Endodermal cell (in vitro differentiated cells): ENCODE measurements at regions not wholly inside any gene's neighbourhood (a gene's known extent, or its start where the extent isn't known, plus 50 kb on each side); places are given as distances from the start of the nearest gene placed in this dataset.

Source experiments
- DNase-seq: peaks from one replicate; pipeline ENCODE4 v3.0.0-alpha.2; 2017
- H3K27ac ChIP-seq: 2 replicates; pipeline ENCODE4 v1.5.1; 2013; ENCODE audit warnings: mild to moderate bottlenecking, low read depth, low read length, moderate library complexity
- H3K27me3 ChIP-seq: 2 replicates; pipeline ENCODE4 v1.6.1; 2013; ENCODE audit warnings: mild to moderate bottlenecking, low read length, moderate library complexity; ENCODE audit not compliant: insufficient read depth, control insufficient read depth, poor library complexity, severe bottlenecking
- H3K36me3 ChIP-seq: 2 replicates; pipeline ENCODE4 v1.7.0; 2013; ENCODE audit warnings: mild to moderate bottlenecking, low read length, moderate library complexity; ENCODE audit not compliant: control insufficient read depth, insufficient read depth
- H3K4me1 ChIP-seq: one replicate; pipeline ENCODE4 v1.7.0; 2013; ENCODE audit warnings: low read length; ENCODE audit not compliant: control insufficient read depth, insufficient read depth
- H3K4me3 ChIP-seq: 2 replicates; pipeline ENCODE4 v1.5.1; 2013; ENCODE audit warnings: mild to moderate bottlenecking, low read length, moderate library complexity
- H3K9ac ChIP-seq: 2 replicates; pipeline ENCODE4 v1.6.1; 2013; ENCODE audit warnings: mild to moderate bottlenecking, low read length, moderate library complexity; ENCODE audit not compliant: poor library complexity, severe bottlenecking; ENCODE audit errors: extremely low read depth
- H3K9me3 ChIP-seq: 2 replicates; pipeline ENCODE4 v1.6.1; 2013; ENCODE audit warnings: mild to moderate bottlenecking, low read length, moderate library complexity; ENCODE audit not compliant: control insufficient read depth
- H3K27ac Mint-ChIP-seq: 2 replicates; pipeline ENCODE4 v1.8.0; 2020; ENCODE audit warnings: mixed read lengths
- H3K27me3 Mint-ChIP-seq: 2 replicates; pipeline ENCODE4 v1.8.0; 2021; ENCODE audit warnings: mild to moderate bottlenecking, mixed read lengths; ENCODE audit not compliant: insufficient read depth
- H3K36me3 Mint-ChIP-seq: 2 replicates; pipeline ENCODE4 v1.8.0; 2020; ENCODE audit warnings: low read depth, mixed read lengths
- H3K4me1 Mint-ChIP-seq: 2 replicates; pipeline ENCODE4 v1.8.0; 2020; ENCODE audit warnings: mixed read lengths
- H3K4me3 Mint-ChIP-seq: 2 replicates; pipeline ENCODE4 v1.8.0; 2020; ENCODE audit warnings: mild to moderate bottlenecking, moderate library complexity, mixed read lengths
- H3K9me3 Mint-ChIP-seq: 2 replicates; pipeline ENCODE4 v1.8.0; 2020; ENCODE audit warnings: mild to moderate bottlenecking, mixed read lengths
- CTCF ChIP-seq: fragments of 200-600 bp; sonication (generic); conservative IDR thresholded peaks from 2 replicates; pipeline ENCODE4 v1.5.0; 2021; ENCODE audit warnings: antibody characterized with exemption, mild to moderate bottlenecking
- WGBS, 2 experiments: methylation state at CpG; one replicate each; pipeline versions ENCODE4 v1.1.5 to v1.1.7; 2013; ENCODE audit warnings: missing lambda C conversion rate in 2 of 2, mixed read lengths in 1 of 2; ENCODE audit not compliant: insufficient coverage in 1 of 2, insufficient read length in 1 of 2; 5-methylcytosine and 5-hydroxymethylcytosine counted together

- Histone ChIP-seq H3K36me3 (no peaks in the 10 kb centered on the region), H3K4me1 (no peaks in the 10 kb centered on the region), H3K27ac (no peak overlapping the region), H3K27me3 (no peaks in the 10 kb centered on the region), H3K4me3 (no peak overlapping the region), H3K9me3 (no peaks in the 10 kb centered on the region), H3K9ac (no peak overlapping the region)
- no peaks in the 10 kb centered on the region for H3K27me3 Mint-ChIP-seq
- TF ChIP-seq CTCF, result no peak
- no peaks in the 10 kb centered on the region for H3K9me3 Mint-ChIP-seq
- H3K4me1 Mint-ChIP-seq, result no peaks in the 10 kb centered on the region
- no peak overlapping the region for H3K27ac Mint-ChIP-seq
- no peaks in the 10 kb centered on the region for H3K36me3 Mint-ChIP-seq
- DNase-seq, result no peak
- no peak overlapping the region for H3K4me3 Mint-ChIP-seq
Observed at GRCh38 chr12:98022961-98023360, 492.4 kb upstream of the TMPO start.

- Histone ChIP-seq H3K27ac (no peak overlapping the region), H3K36me3 (no peaks in the 10 kb centered on the region)
- TF ChIP-seq CTCF, result no peak
Observed at GRCh38 chr12:98037401-98038140, 477.8 kb upstream of the TMPO start.

GRCh38 chr12:98042668-98043067, 472.7 kb upstream of the TMPO start:
- H3K4me1 Mint-ChIP-seq, result no peaks in the 10 kb centered on the region
- H3K4me1 ChIP-seq, result no peaks in the 10 kb centered on the region
- H3K36me3 ChIP-seq, result no peaks in the 10 kb centered on the region
- no peak overlapping the region for H3K27ac Mint-ChIP-seq
- H3K9me3 ChIP-seq, result peaks cover 17% of the 10 kb centered on the region
- no peak for DNase-seq
- H3K27me3 ChIP-seq, result no peaks in the 10 kb centered on the region
- H3K36me3 Mint-ChIP-seq, result no peaks in the 10 kb centered on the region
- H3K9ac ChIP-seq, result no peak overlapping the region
- H3K27ac ChIP-seq, result no peak overlapping the region
- H3K4me3 ChIP-seq, result no peak overlapping the region
- no peaks in the 10 kb centered on the region for H3K27me3 Mint-ChIP-seq
- no peak overlapping the region for H3K4me3 Mint-ChIP-seq
- no peak for TF ChIP-seq CTCF
- peaks cover 18% of the 10 kb centered on the region for H3K9me3 Mint-ChIP-seq

More at GRCh38 chr12:98037401-98038140, 477.8 kb upstream of the TMPO start:
- no peaks in the 10 kb centered on the region for H3K27me3 ChIP-seq
- 95 to 100% methylated on average over 1 of the region's 2 CpGs for WGBS, 2 experiments
- H3K4me1 ChIP-seq, result no peaks in the 10 kb centered on the region
- Mint-ChIP-seq H3K4me1 (peaks cover 11% of the 10 kb centered on the region), H3K4me3 (no peak overlapping the region), H3K36me3 (no peaks in the 10 kb centered on the region), H3K27me3 (no peaks in the 10 kb centered on the region), H3K27ac (no peak overlapping the region), H3K9me3 (peaks cover 15% of the 10 kb centered on the region)
- DNase-seq, result no peak
- peaks cover 18% of the 10 kb centered on the region for H3K9me3 ChIP-seq
- H3K9ac ChIP-seq, result no peak overlapping the region
- no peak overlapping the region for H3K4me3 ChIP-seq
